ENCODE measurements at regions not wholly inside any gene's neighbourhood (a gene's known extent, or its start where the extent isn't known, plus 50 kb on each side); places are given as distances from the start of the nearest gene placed in this dataset.

DNA sequence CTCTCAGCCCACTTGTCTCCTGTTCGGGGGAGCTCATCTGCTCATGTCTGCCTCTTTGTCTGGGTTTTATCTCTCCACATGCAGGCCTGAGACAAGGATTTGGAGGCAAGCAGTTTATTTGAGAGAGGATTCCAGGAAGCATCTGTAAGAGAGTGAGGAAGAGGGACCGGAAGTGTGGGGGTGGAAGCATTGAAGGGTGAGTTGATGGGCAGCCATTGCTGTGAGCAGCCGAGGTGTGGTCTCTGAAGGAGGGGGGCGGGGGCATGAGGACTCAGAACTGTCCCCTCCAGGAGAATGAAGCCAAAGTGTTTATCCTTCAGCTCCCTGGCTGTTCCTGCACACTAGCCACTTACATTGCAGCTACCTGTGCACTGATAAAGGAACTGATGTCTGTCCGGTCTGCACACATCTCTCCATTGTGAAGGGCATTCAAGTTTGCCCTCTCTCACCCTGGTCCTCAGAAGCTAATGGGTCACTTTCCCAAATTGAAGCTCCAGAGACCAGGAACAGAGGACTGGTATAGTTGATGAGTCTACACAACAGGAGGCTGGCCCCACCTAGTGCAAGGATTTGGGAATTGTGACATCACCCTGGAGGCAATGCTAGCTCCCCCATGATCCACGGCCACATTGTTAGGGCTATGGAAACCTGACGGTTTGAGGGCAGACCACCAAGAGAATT is 100.5 kb upstream of the FOXA2 start:
- TF ChIP-seq EZH2 (IDR thresholded peaks at IDR 0.05; ENCODE audit: borderline replicate concordance, insufficient read depth, low read depth, low read length, poor library complexity, severe bottlenecking), result no peak
- TF ChIP-seq, protein P1, sequence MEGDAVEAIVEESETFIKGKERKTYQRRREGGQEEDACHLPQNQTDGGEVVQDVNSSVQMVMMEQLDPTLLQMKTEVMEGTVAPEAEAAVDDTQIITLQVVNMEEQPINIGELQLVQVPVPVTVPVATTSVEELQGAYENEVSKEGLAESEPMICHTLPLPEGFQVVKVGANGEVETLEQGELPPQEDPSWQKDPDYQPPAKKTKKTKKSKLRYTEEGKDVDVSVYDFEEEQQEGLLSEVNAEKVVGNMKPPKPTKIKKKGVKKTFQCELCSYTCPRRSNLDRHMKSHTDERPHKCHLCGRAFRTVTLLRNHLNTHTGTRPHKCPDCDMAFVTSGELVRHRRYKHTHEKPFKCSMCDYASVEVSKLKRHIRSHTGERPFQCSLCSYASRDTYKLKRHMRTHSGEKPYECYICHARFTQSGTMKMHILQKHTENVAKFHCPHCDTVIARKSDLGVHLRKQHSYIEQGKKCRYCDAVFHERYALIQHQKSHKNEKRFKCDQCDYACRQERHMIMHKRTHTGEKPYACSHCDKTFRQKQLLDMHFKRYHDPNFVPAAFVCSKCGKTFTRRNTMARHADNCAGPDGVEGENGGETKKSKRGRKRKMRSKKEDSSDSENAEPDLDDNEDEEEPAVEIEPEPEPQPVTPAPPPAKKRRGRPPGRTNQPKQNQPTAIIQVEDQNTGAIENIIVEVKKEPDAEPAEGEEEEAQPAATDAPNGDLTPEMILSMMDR (IDR thresholded peaks at IDR 0.05), result no peak
